ENCODE measurements at regions not wholly inside any gene's neighbourhood (a gene's known extent, or its start where the extent isn't known, plus 50 kb on each side); places are given as distances from the start of the nearest gene placed in this dataset.

- no peak overlapping the region for H2AFZ ChIP-seq
- no peak overlapping the region for H3K4me3 ChIP-seq
- no peaks in the 10 kb centered on the region for H3F3A ChIP-seq (ENCODE audit: insufficient read depth, low read depth)
- H3K27ac ChIP-seq: no peak overlapping the region
- H3K9me3 ChIP-seq (ENCODE audit: insufficient read depth, low read depth): no peaks in the 10 kb centered on the region
- H4K20me1 ChIP-seq (ENCODE audit: insufficient read depth): no peaks in the 10 kb centered on the region
- BruUV-seq (replicated peaks): no TSS peak
- no peaks in the 10 kb centered on the region for H3K9me2 ChIP-seq (ENCODE audit: insufficient read depth)
- H3K4me1 ChIP-seq (replicated peaks; ENCODE audit: insufficient read depth): no peaks in the 10 kb centered on the region
- H3K79me2 ChIP-seq (ENCODE audit: low read depth): no peaks in the 10 kb centered on the region
- no peaks in the 10 kb centered on the region for H3K36me3 ChIP-seq (ENCODE audit: low read depth)
- no peaks in the 10 kb centered on the region for H3K27me3 ChIP-seq (ENCODE audit: insufficient read depth, low read depth)
- TF ChIP-seq CTCF (conservative IDR thresholded peaks at IDR 0.05) (no peak), EZH2 (IDR thresholded peaks at IDR 0.05; ENCODE audit: low read depth) (no peak)
- intact Hi-C loops (cut with micrococcal nuclease; ENCODE audit: unreplicated experiment): no loop called here
- ChIA-PET POLR2A (ENCODE audit: unreplicated experiment) (no interaction called here), CTCF (no interaction called here)
- no peak overlapping the region for H3K4me2 ChIP-seq
- DNase-seq: no peak
Measured at GRCh38 chr10:125568156-125568555, 114.8 kb downstream of the TEX36 start.

- intact Hi-C loops (cut with micrococcal nuclease; ENCODE audit: unreplicated experiment): no loop called here
- Histone ChIP-seq H3K4me2 (no peak overlapping the region), H3K4me3 (no peak overlapping the region), H4K20me1 (ENCODE audit: insufficient read depth) (no peaks in the 10 kb centered on the region), H3K4me1 (replicated peaks; ENCODE audit: insufficient read depth) (no peaks in the 10 kb centered on the region), H3K79me2 (ENCODE audit: low read depth) (no peaks in the 10 kb centered on the region), H3K36me3 (ENCODE audit: low read depth) (no peaks in the 10 kb centered on the region), H3K27me3 (ENCODE audit: insufficient read depth, low read depth) (no peaks in the 10 kb centered on the region), H3F3A (ENCODE audit: insufficient read depth, low read depth) (no peaks in the 10 kb centered on the region), H2AFZ (no peak overlapping the region), H3K9me2 (ENCODE audit: insufficient read depth) (no peaks in the 10 kb centered on the region), H3K27ac (no peak overlapping the region), H3K9me3 (ENCODE audit: insufficient read depth, low read depth) (no peaks in the 10 kb centered on the region)
- TF ChIP-seq EZH2 (IDR thresholded peaks at IDR 0.05; ENCODE audit: low read depth) (no peak), CTCF (conservative IDR thresholded peaks at IDR 0.05) (no peak)
- CTCF ChIA-PET: no interaction called here
- DNase-seq: no peak
- POLR2A ChIA-PET (ENCODE audit: unreplicated experiment): no interaction called here
- BruUV-seq (replicated peaks): no TSS peak
Measured at GRCh38 chr10:125567529-125567928, 115.4 kb downstream of the TEX36 start.

DNA sequence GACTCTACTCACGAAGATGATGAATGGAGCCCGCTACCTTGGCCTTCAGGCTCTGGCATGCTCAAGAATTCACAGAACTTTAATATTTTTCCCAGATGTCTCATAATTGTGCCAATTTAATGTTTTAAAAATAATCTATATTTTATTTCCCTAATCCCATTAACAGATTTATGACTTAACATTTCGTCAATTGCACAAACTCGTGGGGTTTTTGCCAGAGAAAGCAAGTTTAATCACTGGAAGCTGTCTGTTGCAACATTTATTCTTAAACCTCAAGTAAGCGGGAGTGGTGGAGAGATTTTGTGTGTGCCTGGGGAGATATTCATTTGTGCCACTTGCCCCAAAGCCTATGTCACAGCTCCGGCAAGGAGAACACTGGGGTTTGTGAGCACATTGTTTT is 117.9 kb downstream of the TEX36 start:
- POLR2A ChIA-PET (ENCODE audit: unreplicated experiment): interaction anchor here (0.6 kb wide), 1 partner anchor 120 kb away, joined by 4 read pairs; no protein-coding TSS in a partner anchor

More for the DNA sequence above, 117.9 kb downstream of the TEX36 start:
- no peak overlapping the region for H3K27ac ChIP-seq
- DNase-seq: no peak
- CTCF ChIA-PET: no interaction called here
- no peaks in the 10 kb centered on the region for H4K20me1 ChIP-seq (ENCODE audit: insufficient read depth)
- H2AFZ ChIP-seq: no peak overlapping the region
- no peak overlapping the region for H3K4me3 ChIP-seq
- no peaks in the 10 kb centered on the region for H3K4me1 ChIP-seq (replicated peaks; ENCODE audit: insufficient read depth)
- BruUV-seq (replicated peaks): no TSS peak
- TF ChIP-seq CTCF (conservative IDR thresholded peaks at IDR 0.05): no peak
- no peak for TF ChIP-seq EZH2 (IDR thresholded peaks at IDR 0.05; ENCODE audit: low read depth)
- H3K9me2 ChIP-seq (ENCODE audit: insufficient read depth): no peaks in the 10 kb centered on the region
- H3F3A ChIP-seq (ENCODE audit: insufficient read depth, low read depth): no peaks in the 10 kb centered on the region
- no peaks in the 10 kb centered on the region for H3K27me3 ChIP-seq (ENCODE audit: insufficient read depth, low read depth)
- H3K4me2 ChIP-seq: no peak overlapping the region
- intact Hi-C loops (cut with micrococcal nuclease; ENCODE audit: unreplicated experiment): no loop called here
- H3K9me3 ChIP-seq (ENCODE audit: insufficient read depth, low read depth): no peaks in the 10 kb centered on the region
- no peaks in the 10 kb centered on the region for H3K36me3 ChIP-seq (ENCODE audit: low read depth)
- H3K79me2 ChIP-seq (ENCODE audit: low read depth): no peaks in the 10 kb centered on the region
